ENCODE measurements at regions not wholly inside any gene's neighbourhood (a gene's known extent, or its start where the extent isn't known, plus 50 kb on each side); places are given as distances from the start of the nearest gene placed in this dataset.

DNA sequence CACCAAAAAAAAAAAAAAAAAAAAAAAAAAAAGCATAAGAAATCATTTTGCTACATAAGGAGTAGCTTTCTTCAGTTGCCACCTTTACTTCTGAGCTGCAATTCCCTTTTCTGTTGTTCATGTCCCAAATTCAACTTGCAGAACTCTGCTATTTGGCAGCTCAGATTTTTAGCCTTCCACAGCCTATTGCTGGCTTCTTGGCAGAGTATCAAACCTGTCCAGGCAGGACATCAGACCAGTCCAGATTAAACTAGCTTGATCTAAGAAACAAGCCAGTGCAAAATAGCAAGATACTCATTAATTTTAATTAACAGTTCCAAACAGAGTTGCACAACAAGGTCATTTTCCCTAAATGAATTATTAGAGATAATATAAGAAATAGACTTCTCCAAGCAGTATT, 123.6 kb upstream of the NR3C2 start:
- Histone ChIP-seq H3K4me3 (ENCODE audit: low read depth, low read length) (no peak overlapping the region), H3K27me3 (replicated peaks) (no peaks in the 10 kb centered on the region), H3K27ac (no peak overlapping the region), H3K36me3 (replicated peaks) (no peaks in the 10 kb centered on the region)
- in situ Hi-C loops (cut with HindIII; ENCODE audit: low pct_ligation_motif_present, low sequenced_read_pairs): no loop called here
- TF ChIP-seq, protein P1, sequence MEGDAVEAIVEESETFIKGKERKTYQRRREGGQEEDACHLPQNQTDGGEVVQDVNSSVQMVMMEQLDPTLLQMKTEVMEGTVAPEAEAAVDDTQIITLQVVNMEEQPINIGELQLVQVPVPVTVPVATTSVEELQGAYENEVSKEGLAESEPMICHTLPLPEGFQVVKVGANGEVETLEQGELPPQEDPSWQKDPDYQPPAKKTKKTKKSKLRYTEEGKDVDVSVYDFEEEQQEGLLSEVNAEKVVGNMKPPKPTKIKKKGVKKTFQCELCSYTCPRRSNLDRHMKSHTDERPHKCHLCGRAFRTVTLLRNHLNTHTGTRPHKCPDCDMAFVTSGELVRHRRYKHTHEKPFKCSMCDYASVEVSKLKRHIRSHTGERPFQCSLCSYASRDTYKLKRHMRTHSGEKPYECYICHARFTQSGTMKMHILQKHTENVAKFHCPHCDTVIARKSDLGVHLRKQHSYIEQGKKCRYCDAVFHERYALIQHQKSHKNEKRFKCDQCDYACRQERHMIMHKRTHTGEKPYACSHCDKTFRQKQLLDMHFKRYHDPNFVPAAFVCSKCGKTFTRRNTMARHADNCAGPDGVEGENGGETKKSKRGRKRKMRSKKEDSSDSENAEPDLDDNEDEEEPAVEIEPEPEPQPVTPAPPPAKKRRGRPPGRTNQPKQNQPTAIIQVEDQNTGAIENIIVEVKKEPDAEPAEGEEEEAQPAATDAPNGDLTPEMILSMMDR (IDR thresholded peaks at IDR 0.05; ENCODE audit: low read depth, low read length, missing control alignments): no peak
- no peak for DNase-seq

DNA sequence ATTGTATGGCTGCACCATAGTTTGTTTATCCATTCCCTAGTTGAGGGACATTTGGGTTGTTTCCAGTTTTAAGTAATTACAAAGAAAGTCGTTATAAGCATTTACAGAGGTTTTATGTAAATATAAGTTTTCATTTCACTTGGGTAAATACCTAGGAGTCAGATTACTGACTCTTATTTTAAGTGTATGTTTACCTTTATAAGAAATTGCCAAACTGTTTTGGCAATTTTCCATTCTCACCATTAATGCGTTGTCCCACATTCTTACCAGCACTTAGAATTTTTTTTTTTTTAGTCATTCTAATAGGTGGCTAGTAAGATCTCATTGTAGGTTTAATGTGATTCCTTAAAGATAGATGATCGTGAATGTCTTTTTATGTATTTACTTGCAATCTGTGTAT, 121.5 kb upstream of the NR3C2 start:
- Histone ChIP-seq H3K36me3 (replicated peaks) (no peaks in the 10 kb centered on the region), H3K27me3 (replicated peaks) (no peaks in the 10 kb centered on the region), H3K4me3 (ENCODE audit: low read depth, low read length) (no peak overlapping the region), H3K27ac (no peak overlapping the region)
- TF ChIP-seq, protein P1 (IDR thresholded peaks at IDR 0.05; ENCODE audit: low read depth, low read length, missing control alignments): no peak
- in situ Hi-C loops (cut with HindIII; ENCODE audit: low pct_ligation_motif_present, low sequenced_read_pairs): no loop called here
- no peak for DNase-seq

- no peak overlapping the region for H3K4me3 ChIP-seq (ENCODE audit: low read depth, low read length)
- in situ Hi-C loops (cut with HindIII; ENCODE audit: low pct_ligation_motif_present, low sequenced_read_pairs): no loop called here
- no peaks in the 10 kb centered on the region for H3K36me3 ChIP-seq (replicated peaks)
- no peak overlapping the region for H3K27ac ChIP-seq
- DNase-seq: no peak
- H3K27me3 ChIP-seq (replicated peaks): no peaks in the 10 kb centered on the region
- TF ChIP-seq, protein P1 (IDR thresholded peaks at IDR 0.05; ENCODE audit: low read depth, low read length, missing control alignments): no peak
Measured at GRCh38 chr4:148561467-148561866, 119.3 kb upstream of the NR3C2 start.

DNA sequence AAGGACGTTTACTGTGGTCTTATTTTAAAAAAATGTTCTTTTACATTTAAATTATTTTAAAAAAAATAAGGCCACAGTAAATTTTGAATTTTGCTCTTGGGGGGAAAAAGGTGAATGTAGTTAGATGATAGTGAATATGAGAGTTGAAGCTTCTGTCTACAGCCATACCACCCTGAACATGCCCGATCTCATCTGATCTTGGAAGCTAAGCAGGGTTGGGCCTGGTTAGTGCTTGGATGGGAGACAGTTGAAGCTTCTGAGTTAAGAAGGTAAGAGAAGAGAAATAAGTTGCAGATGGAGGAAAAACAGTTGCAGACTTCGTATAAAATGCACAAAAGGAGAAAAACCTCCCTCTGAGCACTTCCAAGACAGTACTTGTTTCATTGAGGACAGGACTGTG, 115.6 kb upstream of the NR3C2 start:
- in situ Hi-C loops (cut with HindIII; ENCODE audit: low pct_ligation_motif_present, low sequenced_read_pairs): no loop called here
- no peak for DNase-seq
- H3K27me3 ChIP-seq (replicated peaks): no peaks in the 10 kb centered on the region
- H3K4me3 ChIP-seq (ENCODE audit: low read depth, low read length): no peak overlapping the region
- TF ChIP-seq, protein P1 (IDR thresholded peaks at IDR 0.05; ENCODE audit: low read depth, low read length, missing control alignments): no peak
- H3K36me3 ChIP-seq (replicated peaks): no peaks in the 10 kb centered on the region
- H3K27ac ChIP-seq: no peak overlapping the region

DNA sequence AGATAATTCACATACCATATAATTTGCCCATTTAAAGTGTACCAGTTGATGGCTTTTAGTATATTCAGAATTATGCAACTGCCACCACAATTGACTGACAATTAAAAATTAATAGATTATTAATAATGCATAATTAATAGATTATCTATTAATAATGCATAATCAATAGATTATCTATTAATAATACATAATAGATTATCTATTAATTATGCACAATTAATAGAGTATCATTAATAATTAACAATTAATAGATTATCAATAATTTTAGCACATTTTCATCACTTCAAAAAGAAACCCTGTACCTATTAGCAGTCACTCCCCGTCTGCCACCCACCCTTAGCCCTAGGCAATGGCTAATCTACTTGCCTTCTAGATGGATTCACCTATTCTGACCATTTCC, 108.6 kb upstream of the NR3C2 start:
- TF ChIP-seq, protein P1 (IDR thresholded peaks at IDR 0.05; ENCODE audit: low read depth, low read length, missing control alignments): no peak
- in situ Hi-C loops (cut with HindIII; ENCODE audit: low pct_ligation_motif_present, low sequenced_read_pairs): no loop called here
- H3K36me3 ChIP-seq (replicated peaks): no peaks in the 10 kb centered on the region
- no peak overlapping the region for H3K27ac ChIP-seq
- no peaks in the 10 kb centered on the region for H3K27me3 ChIP-seq (replicated peaks)
- DNase-seq: no peak
- H3K4me3 ChIP-seq (ENCODE audit: low read depth, low read length): no peak overlapping the region

DNA sequence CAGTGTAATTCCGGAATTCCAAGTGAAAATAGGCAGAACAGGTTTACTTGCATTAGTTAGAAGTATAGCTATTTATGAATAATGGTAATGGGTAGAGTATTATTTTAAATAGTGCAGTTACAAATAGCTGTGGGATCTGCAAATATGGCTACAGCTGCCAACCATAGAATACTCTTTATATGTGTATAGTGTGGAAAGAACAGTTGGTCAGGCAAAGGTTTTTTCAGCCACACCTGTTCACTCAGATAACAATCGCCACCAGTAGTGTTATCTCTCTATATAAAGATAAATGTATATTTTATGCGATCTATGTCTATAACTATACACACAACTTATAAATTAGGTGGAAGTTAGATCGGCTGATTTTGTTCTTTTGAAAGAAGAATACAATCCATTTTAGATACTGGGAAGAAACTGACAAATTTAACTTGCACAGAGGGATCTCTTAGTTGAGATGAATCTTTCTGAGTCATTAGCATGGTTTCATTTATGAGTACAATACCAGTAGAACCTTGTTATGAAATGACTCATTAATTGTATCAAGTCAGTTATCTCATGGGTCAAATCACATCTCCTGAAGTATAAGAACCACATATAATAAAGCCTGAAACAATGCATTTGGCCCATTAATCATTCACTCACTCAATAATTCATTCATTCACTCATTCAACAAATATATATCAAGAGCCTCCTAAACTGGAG, 100.9 kb upstream of the NR3C2 start:
- no peak overlapping the region for H3K27ac ChIP-seq
- no peaks in the 10 kb centered on the region for H3K36me3 ChIP-seq (replicated peaks)
- in situ Hi-C loops (cut with HindIII; ENCODE audit: low pct_ligation_motif_present, low sequenced_read_pairs): no loop called here
- H3K4me3 ChIP-seq (ENCODE audit: low read depth, low read length): no peak overlapping the region
- no peaks in the 10 kb centered on the region for H3K27me3 ChIP-seq (replicated peaks)
- no peak for DNase-seq
- TF ChIP-seq, protein P1 (IDR thresholded peaks at IDR 0.05; ENCODE audit: low read depth, low read length, missing control alignments): no peak

Measured in brain microvascular endothelial cell (primary cell).